OCI-LY3 (cell line): ENCODE measurements at regions not wholly inside any gene's neighbourhood (a gene's known extent, or its start where the extent isn't known, plus 50 kb on each side); places are given as distances from the start of the nearest gene placed in this dataset.

Experiments used
- EZH2phosphoT487 ChIP-seq: fragments of 200-600 bp; shearing (Covaris generic); IDR thresholded peaks from 2 replicates; pipeline ENCODE4 v1.6.1; 2018; ENCODE audit warnings: antibody characterized with exemption, mixed run types, low read depth
- TF ChIP-seq, protein P1 (sequence below): fragments of 200-600, 300-600 bp; sonication (generic); IDR thresholded peaks from 2 replicates; pipeline ENCODE4 v1.5.1; 2014; ENCODE audit warnings: antibody characterized with exemption, low read length, low read depth

- TF ChIP-seq, protein P1, sequence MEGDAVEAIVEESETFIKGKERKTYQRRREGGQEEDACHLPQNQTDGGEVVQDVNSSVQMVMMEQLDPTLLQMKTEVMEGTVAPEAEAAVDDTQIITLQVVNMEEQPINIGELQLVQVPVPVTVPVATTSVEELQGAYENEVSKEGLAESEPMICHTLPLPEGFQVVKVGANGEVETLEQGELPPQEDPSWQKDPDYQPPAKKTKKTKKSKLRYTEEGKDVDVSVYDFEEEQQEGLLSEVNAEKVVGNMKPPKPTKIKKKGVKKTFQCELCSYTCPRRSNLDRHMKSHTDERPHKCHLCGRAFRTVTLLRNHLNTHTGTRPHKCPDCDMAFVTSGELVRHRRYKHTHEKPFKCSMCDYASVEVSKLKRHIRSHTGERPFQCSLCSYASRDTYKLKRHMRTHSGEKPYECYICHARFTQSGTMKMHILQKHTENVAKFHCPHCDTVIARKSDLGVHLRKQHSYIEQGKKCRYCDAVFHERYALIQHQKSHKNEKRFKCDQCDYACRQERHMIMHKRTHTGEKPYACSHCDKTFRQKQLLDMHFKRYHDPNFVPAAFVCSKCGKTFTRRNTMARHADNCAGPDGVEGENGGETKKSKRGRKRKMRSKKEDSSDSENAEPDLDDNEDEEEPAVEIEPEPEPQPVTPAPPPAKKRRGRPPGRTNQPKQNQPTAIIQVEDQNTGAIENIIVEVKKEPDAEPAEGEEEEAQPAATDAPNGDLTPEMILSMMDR, result no peak
- TF ChIP-seq EZH2phosphoT487, result no peak
Measured at GRCh38 chr4:8728536-8729407, 136.2 kb downstream of the CPZ start.
